Left lung (tissue), 4 donors: ENCODE measurements at regions not wholly inside any gene's neighbourhood (a gene's known extent, or its start where the extent isn't known, plus 50 kb on each side); places are given as distances from the start of the nearest gene placed in this dataset.

Source experiments
- ATAC-seq: fragments of 200-7000 bp; cut with Tn5 transposase; one replicate; pipeline ENCODE4 v1.9.1; 2020; ENCODE audit warnings: moderate library complexity
- DNase-seq, 4 donors: peaks; one replicate each; pipeline ENCODE4 v3.0.0-alpha.2; 2013 to 2020
- H3K27ac ChIP-seq, 2 donors: fragments of 200-600 bp; sonication (generic) in 1 of 2; one replicate each; pipeline versions ENCODE4 v1.5.0 to v1.8.0; 2020 to 2021
- H3K27me3 ChIP-seq, 2 donors: fragments of 200-600 bp; sonication (generic) in 1 of 2; one replicate each; pipeline versions ENCODE4 v1.5.0 to v1.8.0; 2020 to 2021
- H3K36me3 ChIP-seq, 2 donors: fragments of 200-600 bp; sonication (generic) in 1 of 2; one replicate each; pipeline versions ENCODE4 v1.5.0 to v1.8.0; 2020 to 2021
- H3K4me1 ChIP-seq, 2 donors: fragments of 200-600 bp; one replicate each; pipeline ENCODE4 v1.8.0; 2021
- H3K4me3 ChIP-seq, 2 donors: fragments of 200-600 bp; sonication (generic) in 1 of 2; one replicate each; pipeline versions ENCODE4 v1.5.0 to v1.8.0; 2020 to 2021; ENCODE audit warnings: mild to moderate bottlenecking in 1 of 2
- H3K9me3 ChIP-seq, 2 donors: fragments of 200-600 bp; sonication (generic) in 1 of 2; one replicate each; pipeline versions ENCODE4 v1.5.0 to v1.8.0; 2020 to 2021
- intact Hi-C, 2 donors: fragments of 100-400 bp; cut with DNase I; formaldehyde crosslinking; loops; one replicate each; pipeline versions ENCODE4 v1.11.2 to v1.14.2; 2022
- TF ChIP-seq, protein P1 (sequence below), 2 donors: fragments of 200-600 bp; sonication (generic) in 1 of 2; IDR thresholded peaks; one replicate each; pipeline versions ENCODE4 v1.5.0 to v1.8.0; 2021; ENCODE audit warnings: antibody characterized with exemption in 2 of 2
- donor health status: DM: no; HTN: yes; CAD: no.
- donor health status: DM: no; HTN: no; CAD: no.

DNA sequence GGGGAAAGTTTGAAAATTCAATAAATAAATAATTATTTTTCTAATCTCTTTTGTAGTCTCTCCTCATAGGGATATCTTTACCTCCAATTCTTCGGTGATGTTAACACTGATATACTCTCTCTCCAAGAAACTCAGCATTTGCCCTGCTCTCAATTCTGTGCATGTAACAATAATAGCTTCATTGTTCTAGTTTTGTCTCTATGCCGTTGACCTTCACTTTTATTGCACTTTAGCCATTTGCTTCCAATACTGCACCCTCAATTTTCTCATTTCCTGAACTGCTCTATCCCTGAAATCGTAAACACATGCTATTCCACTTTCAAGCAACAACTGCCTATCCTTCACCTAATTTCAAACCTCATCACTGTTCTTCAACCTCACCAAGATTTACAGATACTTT lies 645.0 kb downstream of the C12orf50 start:
- H3K4me3 ChIP-seq: no peak overlapping the region
- H3K27me3 ChIP-seq: no peaks in the 10 kb centered on the region
- intact Hi-C loops: no loop called here
- no peak for DNase-seq
- H3K9me3 ChIP-seq: no peaks in the 10 kb centered on the region
- no peaks in the 10 kb centered on the region for H3K36me3 ChIP-seq
- ATAC-seq: no peak
- TF ChIP-seq, protein P1, sequence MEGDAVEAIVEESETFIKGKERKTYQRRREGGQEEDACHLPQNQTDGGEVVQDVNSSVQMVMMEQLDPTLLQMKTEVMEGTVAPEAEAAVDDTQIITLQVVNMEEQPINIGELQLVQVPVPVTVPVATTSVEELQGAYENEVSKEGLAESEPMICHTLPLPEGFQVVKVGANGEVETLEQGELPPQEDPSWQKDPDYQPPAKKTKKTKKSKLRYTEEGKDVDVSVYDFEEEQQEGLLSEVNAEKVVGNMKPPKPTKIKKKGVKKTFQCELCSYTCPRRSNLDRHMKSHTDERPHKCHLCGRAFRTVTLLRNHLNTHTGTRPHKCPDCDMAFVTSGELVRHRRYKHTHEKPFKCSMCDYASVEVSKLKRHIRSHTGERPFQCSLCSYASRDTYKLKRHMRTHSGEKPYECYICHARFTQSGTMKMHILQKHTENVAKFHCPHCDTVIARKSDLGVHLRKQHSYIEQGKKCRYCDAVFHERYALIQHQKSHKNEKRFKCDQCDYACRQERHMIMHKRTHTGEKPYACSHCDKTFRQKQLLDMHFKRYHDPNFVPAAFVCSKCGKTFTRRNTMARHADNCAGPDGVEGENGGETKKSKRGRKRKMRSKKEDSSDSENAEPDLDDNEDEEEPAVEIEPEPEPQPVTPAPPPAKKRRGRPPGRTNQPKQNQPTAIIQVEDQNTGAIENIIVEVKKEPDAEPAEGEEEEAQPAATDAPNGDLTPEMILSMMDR (IDR thresholded peaks at IDR 0.05): no peak
- H3K27ac ChIP-seq: no peak overlapping the region
- H3K4me1 ChIP-seq: no peaks in the 10 kb centered on the region

DNA sequence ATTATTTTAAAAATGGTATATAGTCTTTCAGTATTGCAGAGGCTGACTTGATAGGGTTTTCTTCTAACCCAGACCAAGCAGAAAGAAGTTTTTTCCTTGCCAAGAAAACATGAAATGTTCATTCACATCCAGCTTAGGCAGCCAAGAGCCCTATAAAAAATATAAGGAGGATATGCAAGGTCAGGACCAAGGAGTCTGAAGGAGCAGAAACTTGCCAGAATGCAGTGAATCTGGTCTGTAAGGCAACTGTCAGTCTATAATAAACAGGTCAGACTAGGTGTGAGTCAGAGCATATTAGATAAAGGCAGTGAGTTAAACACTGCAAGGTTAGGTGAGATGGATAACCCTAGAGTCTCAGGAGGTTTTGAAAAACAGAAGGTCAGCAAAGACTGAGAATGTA lies 645.5 kb downstream of the C12orf50 start:
- ATAC-seq (no peak), DNase-seq (peak in 2 of 4 donors; percentile 6 to 14)
- Histone ChIP-seq H3K4me1 (no peaks in the 10 kb centered on the region), H3K9me3 (no peaks in the 10 kb centered on the region), H3K27me3 (no peaks in the 10 kb centered on the region), H3K36me3 (no peaks in the 10 kb centered on the region), H3K27ac (no peak overlapping the region), H3K4me3 (no peak overlapping the region)
- intact Hi-C loops: no loop called here
- TF ChIP-seq, protein P1 (IDR thresholded peaks at IDR 0.05): no peak

GRCh38 chr12:87382959-87383566 lies 646.1 kb downstream of the C12orf50 start:
- no peak overlapping the region for H3K27ac ChIP-seq
- ATAC-seq (no peak), DNase-seq (no peak)
- no peaks in the 10 kb centered on the region for H3K9me3 ChIP-seq
- H3K27me3 ChIP-seq: no peaks in the 10 kb centered on the region
- no peak overlapping the region for H3K4me3 ChIP-seq
- no peaks in the 10 kb centered on the region for H3K4me1 ChIP-seq
- intact Hi-C loops: no loop called here
- H3K36me3 ChIP-seq: no peaks in the 10 kb centered on the region
- TF ChIP-seq, protein P1 (IDR thresholded peaks at IDR 0.05): no peak

DNA sequence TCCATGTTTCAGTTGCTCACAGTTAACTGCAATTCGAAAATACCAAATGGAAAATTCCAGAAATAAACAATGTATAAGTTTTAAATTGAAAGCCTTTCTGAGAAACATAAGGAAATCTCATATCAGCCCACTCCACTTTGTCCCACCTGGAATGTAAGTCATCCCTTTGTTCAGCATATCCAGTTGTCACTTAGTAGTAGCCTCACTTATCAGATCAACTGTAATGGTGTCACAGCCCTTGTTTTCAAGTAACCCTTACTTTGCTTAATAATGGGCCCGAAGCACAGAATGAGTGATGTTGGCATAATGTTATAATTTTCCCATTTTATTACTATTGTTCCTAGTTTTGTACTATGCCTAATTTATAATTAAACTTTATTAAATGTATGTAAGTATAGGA lies 646.8 kb downstream of the C12orf50 start:
- Histone ChIP-seq H3K4me1 (no peaks in the 10 kb centered on the region), H3K4me3 (no peak overlapping the region), H3K27me3 (no peaks in the 10 kb centered on the region), H3K36me3 (no peaks in the 10 kb centered on the region), H3K9me3 (no peaks in the 10 kb centered on the region), H3K27ac (no peak overlapping the region)
- intact Hi-C loops: no loop called here
- ATAC-seq (no peak), DNase-seq (no peak)
- TF ChIP-seq, protein P1 (IDR thresholded peaks at IDR 0.05): no peak

- no peaks in the 10 kb centered on the region for H3K4me1 ChIP-seq
- no peaks in the 10 kb centered on the region for H3K36me3 ChIP-seq
Observed at GRCh38 chr12:87381742-87382141, 647.5 kb downstream of the C12orf50 start.

More at GRCh38 chr12:87381742-87382141, 647.5 kb downstream of the C12orf50 start:
- ATAC-seq (no peak), DNase-seq (no peak)
- TF ChIP-seq, protein P1 (IDR thresholded peaks at IDR 0.05): no peak
- H3K27ac ChIP-seq: no peak overlapping the region
- H3K4me3 ChIP-seq: no peak overlapping the region
- H3K27me3 ChIP-seq: no peaks in the 10 kb centered on the region
- H3K9me3 ChIP-seq: no peaks in the 10 kb centered on the region
- intact Hi-C loops: no loop called here
